SH-SY5Y (cell line): ENCODE measurements at regions not wholly inside any gene's neighbourhood (a gene's known extent, or its start where the extent isn't known, plus 50 kb on each side); places are given as distances from the start of the nearest gene placed in this dataset.

Source experiments
- GATA2 ChIP-seq: IDR thresholded peaks from 2 replicates; pipeline ENCODE4 v1.6.1; 2011; ENCODE audit warnings: mild to moderate bottlenecking, low read depth, low read length
- GATA3 ChIP-seq: IDR thresholded peaks from 2 replicates; pipeline ENCODE4 v1.6.1; 2011; ENCODE audit warnings: low read depth, mild to moderate bottlenecking, low read length, moderate library complexity

- TF ChIP-seq GATA3, result no peak
- TF ChIP-seq GATA2, result no peak
Observed at GRCh38 chr20:7411075-7411474, 529.2 kb downstream of the HAO1 start.
